NCI-H524 treated with DMSO at 0.1 percent for 48 hours (cell line): ENCODE measurements at regions not wholly inside any gene's neighbourhood (a gene's known extent, or its start where the extent isn't known, plus 50 kb on each side); places are given as distances from the start of the nearest gene placed in this dataset.
A peak's percentile ranks its signal among the peaks of the same experiment; 100 is the strongest.

Source experiments
- DNase-seq: peaks from one replicate; lab custom pipeline; 2025; lab: John Stamatoyannopoulos, UW

- no peak for DNase-seq
These were observed 111.0 kb upstream of the DOK5 start for GRCh38 chr20:54364365-54364764.

- no peak for DNase-seq
These were observed 110.5 kb upstream of the DOK5 start for GRCh38 chr20:54364919-54365318.

- DNase-seq = no peak
These were observed 108.6 kb upstream of the DOK5 start for GRCh38 chr20:54366669-54367344.

GRCh38 chr20:54368570-54368969 lies 106.8 kb upstream of the DOK5 start:
- peak; percentile 66 for DNase-seq

GRCh38 chr20:54372313-54372712 lies 103.1 kb upstream of the DOK5 start:
- DNase-seq = no peak

DNA sequence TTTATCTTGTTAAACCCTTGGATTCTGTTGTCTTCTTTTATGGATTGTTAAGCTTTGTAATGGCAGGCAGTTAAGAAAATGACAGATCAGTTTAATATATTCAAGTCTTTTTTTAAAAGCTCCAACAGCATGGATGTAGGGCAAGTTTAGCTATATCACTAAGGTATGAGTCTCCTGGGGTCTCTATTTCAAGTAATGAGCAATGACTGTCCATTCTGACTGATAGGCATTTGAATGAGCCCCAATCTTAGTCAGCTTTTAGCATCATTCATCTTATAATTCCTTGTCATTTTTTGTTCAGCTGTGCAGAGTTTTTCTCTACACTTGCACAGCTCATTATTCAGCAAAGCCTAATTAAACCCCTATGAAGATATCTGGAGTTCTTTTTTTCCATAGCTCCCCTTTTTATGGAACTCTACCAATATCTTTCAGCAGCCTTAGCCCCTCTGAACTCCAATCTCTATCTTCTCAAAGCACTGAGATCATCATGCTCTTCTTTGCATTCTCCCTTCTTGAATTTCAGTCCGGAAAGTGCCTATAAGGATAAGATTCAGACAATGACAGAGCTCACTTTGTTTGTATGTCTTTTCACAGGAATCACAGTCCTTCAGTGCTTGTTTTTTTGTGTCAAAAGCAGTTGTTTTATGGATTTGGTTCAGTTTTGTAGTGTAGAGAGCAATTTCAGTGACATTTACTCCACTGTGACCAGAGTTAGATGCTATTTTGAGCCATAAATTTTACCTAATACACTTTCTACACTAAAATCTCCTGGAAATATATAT lies 97.2 kb upstream of the DOK5 start:
- DNase-seq = no peak

DNA sequence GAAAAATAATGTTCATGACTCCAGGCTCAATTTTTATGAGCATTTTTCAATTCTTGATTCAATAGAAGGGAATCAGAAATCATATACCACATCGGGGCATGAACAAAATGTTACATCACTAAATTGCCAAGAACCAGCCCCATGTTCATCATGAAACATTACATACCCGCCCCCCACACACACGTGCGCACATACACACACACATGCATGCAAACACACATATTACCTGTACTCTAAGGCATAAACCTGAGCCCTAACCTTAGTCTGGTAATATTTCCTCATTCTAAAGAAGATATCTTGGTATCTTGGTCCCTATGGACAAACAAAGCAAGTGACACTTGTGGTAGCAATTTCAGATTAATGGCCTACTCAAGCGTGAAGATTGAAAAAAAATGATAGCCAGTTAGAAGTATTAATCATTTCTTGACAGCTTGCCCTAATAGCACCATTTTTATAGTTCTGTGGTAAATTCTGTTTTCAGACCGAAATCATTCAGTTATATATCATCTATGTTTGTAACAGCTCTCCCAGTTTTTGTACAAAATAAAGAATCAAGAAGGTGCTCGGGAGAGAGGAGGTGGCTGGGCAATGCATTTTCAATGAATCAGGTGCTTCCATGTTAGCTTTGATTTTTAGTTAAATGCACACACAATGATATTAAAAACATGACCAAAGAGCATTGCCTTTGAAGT lies 95.4 kb upstream of the DOK5 start:
- DNase-seq = no peak

DNA sequence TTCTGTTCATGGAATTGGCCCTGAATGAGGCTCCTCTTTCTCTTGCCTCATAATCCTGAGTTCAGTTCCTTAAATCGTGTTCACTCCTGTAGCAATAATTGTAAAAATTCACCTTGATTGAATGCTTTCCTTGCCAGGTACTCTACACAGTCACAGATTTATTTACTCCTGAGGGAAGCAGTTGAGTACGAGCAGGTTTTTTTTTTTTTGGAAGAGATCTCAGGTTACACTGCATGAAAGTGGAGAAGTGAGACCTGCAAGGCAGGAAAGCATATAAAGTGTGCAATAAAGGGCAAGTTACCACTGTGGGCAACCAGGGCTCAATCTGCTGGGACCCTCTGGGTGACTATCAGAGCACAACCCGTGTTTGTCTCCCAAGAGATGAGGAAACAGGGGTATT lies 93.0 kb upstream of the DOK5 start:
- DNase-seq = no peak

GRCh38 chr20:54385746-54386145 lies 89.6 kb upstream of the DOK5 start:
- no peak for DNase-seq

DNA sequence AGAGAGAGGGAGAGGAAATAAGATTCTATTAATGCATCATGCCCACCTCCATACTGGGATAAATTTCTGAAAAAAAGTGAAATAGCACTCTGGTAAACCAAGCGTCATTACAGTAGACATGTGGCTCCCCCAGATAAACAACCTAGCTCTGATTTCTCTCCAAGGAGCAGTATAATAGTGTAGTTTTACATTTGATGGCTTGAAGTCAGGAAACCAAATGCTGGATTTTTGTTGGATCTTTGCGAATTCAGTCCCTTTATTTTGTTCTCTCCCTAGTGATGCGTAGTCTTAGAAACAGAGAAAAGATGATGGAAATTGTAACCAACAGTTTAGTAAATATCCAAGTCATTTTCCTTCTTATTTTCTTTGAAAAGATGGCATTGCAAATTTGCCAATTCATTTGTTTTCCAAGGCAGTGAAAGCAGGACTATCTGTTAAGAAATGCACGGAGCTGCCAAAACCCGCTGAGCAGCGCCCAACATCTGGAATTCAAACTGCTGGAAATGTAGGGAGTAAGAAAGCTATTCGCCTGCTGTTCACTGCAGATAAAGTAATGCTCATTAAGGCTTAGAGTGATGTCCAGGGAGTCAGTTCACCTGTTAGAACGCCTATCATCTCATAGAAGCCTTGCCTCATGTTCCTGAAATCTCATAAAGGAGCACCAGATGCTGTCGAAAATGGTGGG lies 85.7 kb upstream of the DOK5 start:
- DNase-seq = no peak

GRCh38 chr20:54397292-54398140 lies 77.9 kb upstream of the DOK5 start:
- no peak for DNase-seq

- DNase-seq = no peak
These were observed 76.6 kb upstream of the DOK5 start for GRCh38 chr20:54398814-54399213.

GRCh38 chr20:54405540-54405939 lies 69.9 kb upstream of the DOK5 start:
- DNase-seq = no peak

DNA sequence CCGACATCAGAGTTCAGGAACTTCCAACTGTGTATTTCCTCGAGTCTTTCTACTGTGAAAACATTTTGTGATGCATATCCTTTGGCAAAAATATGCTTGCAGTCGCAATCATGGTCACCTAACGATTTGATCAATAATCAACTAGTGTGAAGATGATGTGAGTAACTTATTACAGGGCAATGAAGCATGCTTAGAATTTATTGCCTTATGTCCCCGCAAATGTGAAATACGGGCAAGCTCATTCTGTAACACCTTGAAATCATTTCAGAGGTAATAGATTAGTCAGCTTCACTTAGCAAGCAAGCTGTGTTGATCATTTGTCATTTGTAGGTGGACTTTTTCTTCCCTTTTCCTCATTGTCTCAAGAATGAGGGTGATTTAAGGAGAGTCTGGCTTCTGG lies 67.9 kb upstream of the DOK5 start:
- DNase-seq = no peak

DNA sequence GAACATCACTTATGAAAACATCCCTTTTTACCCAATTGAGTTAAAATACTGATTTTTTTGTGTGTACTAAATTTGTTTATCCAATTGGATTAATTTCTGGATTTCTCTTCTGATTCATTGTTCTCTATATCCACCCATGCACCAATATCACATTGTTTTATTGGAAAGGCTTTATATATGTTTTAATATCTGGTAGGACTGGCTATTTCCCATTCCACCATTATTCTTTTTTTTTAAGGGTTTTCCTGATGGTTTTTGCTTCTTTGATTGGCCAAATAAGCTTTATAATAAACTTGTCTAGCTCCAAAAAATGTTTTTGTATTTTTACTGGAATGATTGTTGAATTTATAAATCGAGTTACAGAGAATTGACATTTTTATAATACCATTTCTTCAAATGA lies 59.4 kb upstream of the DOK5 start:
- no peak for DNase-seq

- no peak for DNase-seq
These were observed 58.6 kb upstream of the DOK5 start for GRCh38 chr20:54416770-54417169.

GRCh38 chr20:54419531-54419930 lies 55.9 kb upstream of the DOK5 start:
- DNase-seq = no peak
